Skin of body (tissue), 1 donor: ENCODE measurements at regions not wholly inside any gene's neighbourhood (a gene's known extent, or its start where the extent isn't known, plus 50 kb on each side); places are given as distances from the start of the nearest gene placed in this dataset.

ENCODE experiments used
- DNase-seq: peaks from one replicate; lab custom pipeline; 2025; lab: John Stamatoyannopoulos, UW

GRCh38 chr17:45680360-45680759 is 103.8 kb upstream of the CRHR1 start:
- DNase-seq: no peak

- no peak for DNase-seq
Measured at GRCh38 chr17:45681706-45682105, 102.4 kb upstream of the CRHR1 start.

- no peak for DNase-seq
Measured at GRCh38 chr17:45686250-45686649, 97.9 kb upstream of the CRHR1 start.

- no peak for DNase-seq
Measured at GRCh38 chr17:45687594-45687993, 96.5 kb upstream of the CRHR1 start.

- peak; percentile 22 for DNase-seq
Measured at GRCh38 chr17:45688353-45688752, 95.8 kb upstream of the CRHR1 start.

- no peak for DNase-seq
Measured at GRCh38 chr17:45688820-45689219, 95.3 kb upstream of the CRHR1 start.

- DNase-seq: no peak
Measured at GRCh38 chr17:45689451-45689850, 94.7 kb upstream of the CRHR1 start.

GRCh38 chr17:45690625-45691275 is 93.4 kb upstream of the CRHR1 start:
- DNase-seq: no peak

- DNase-seq: no peak
Measured at GRCh38 chr17:45692661-45693060, 91.5 kb upstream of the CRHR1 start.

- DNase-seq: no peak
Measured at GRCh38 chr17:45693792-45694191, 90.3 kb upstream of the CRHR1 start.

GRCh38 chr17:45696442-45696841 is 87.7 kb upstream of the CRHR1 start:
- DNase-seq: no peak

GRCh38 chr17:45697076-45697475 is 87.0 kb upstream of the CRHR1 start:
- no peak for DNase-seq

- no peak for DNase-seq
Measured at GRCh38 chr17:45700171-45701090, 83.7 kb upstream of the CRHR1 start.

- DNase-seq: no peak
Measured at GRCh38 chr17:45702666-45703266, 81.4 kb upstream of the CRHR1 start.

GRCh38 chr17:45703348-45703747 is 80.8 kb upstream of the CRHR1 start:
- no peak for DNase-seq

- DNase-seq: no peak
Measured at GRCh38 chr17:45703806-45704205, 80.3 kb upstream of the CRHR1 start.

GRCh38 chr17:45704251-45704650 is 79.9 kb upstream of the CRHR1 start:
- DNase-seq: no peak

- no peak for DNase-seq
Measured at GRCh38 chr17:45705123-45706009, 78.8 kb upstream of the CRHR1 start.

GRCh38 chr17:45706033-45706432 is 78.1 kb upstream of the CRHR1 start:
- no peak for DNase-seq

GRCh38 chr17:45708707-45709290 is 75.3 kb upstream of the CRHR1 start:
- no peak for DNase-seq

- DNase-seq: no peak
Measured at GRCh38 chr17:45709728-45710288, 74.3 kb upstream of the CRHR1 start.
